Activated CD8-positive, alpha-beta memory T cell treated with anti-CD3 and anti-CD28 coated beads for 36 hours (primary cell): ENCODE measurements at regions not wholly inside any gene's neighbourhood (a gene's known extent, or its start where the extent isn't known, plus 50 kb on each side); places are given as distances from the start of the nearest gene placed in this dataset.

Experiments used
- CTCF ChIA-PET: fragments of 350-600 bp; sonication (Branson Sonifier 250); formaldehyde crosslinking; loops from one replicate; lab custom pipeline; 2021; ENCODE audit warnings: antibody characterized with exemption; lab: Charles Lee
- POLR2A ChIA-PET: fragments of 350-600 bp; sonication (Branson Sonifier 250); formaldehyde crosslinking; loops from one replicate; lab custom pipeline; 2021; ENCODE audit warnings: antibody characterized with exemption; lab: Charles Lee

- ChIA-PET POLR2A (no interaction called here), CTCF (no interaction called here)
Measured at GRCh38 chr22:48894064-48894671, 933.5 kb downstream of the BRD1 start.

- POLR2A ChIA-PET, result no interaction called here
- CTCF ChIA-PET, result no interaction called here
Measured at GRCh38 chr22:48893288-48894063, 934.2 kb downstream of the BRD1 start.

GRCh38 chr22:48892578-48893287 lies 934.9 kb downstream of the BRD1 start:
- ChIA-PET POLR2A (no interaction called here), CTCF (no interaction called here)

- POLR2A ChIA-PET, result no interaction called here
- CTCF ChIA-PET, result no interaction called here
Measured at GRCh38 chr22:48891688-48892577, 935.7 kb downstream of the BRD1 start.

- POLR2A ChIA-PET, result no interaction called here
- CTCF ChIA-PET, result no interaction called here
Measured at GRCh38 chr22:48890693-48891554, 936.7 kb downstream of the BRD1 start.

- CTCF ChIA-PET, result no interaction called here
- POLR2A ChIA-PET, result no interaction called here
Measured at GRCh38 chr22:48889887-48890692, 937.6 kb downstream of the BRD1 start.

GRCh38 chr22:48889209-48889830 lies 938.4 kb downstream of the BRD1 start:
- ChIA-PET CTCF (no interaction called here), POLR2A (no interaction called here)

- POLR2A ChIA-PET, result no interaction called here
- CTCF ChIA-PET, result no interaction called here
Measured at GRCh38 chr22:48888466-48889208, 939.0 kb downstream of the BRD1 start.

GRCh38 chr22:48887394-48888332 lies 940.0 kb downstream of the BRD1 start:
- CTCF ChIA-PET, result no interaction called here

GRCh38 chr22:48886604-48887393 lies 940.9 kb downstream of the BRD1 start:
- POLR2A ChIA-PET, result no interaction called here
- CTCF ChIA-PET, result no interaction called here

More at GRCh38 chr22:48887394-48888332, 940.0 kb downstream of the BRD1 start:
- POLR2A ChIA-PET, result no interaction called here

- CTCF ChIA-PET, result no interaction called here
Measured at GRCh38 chr22:48885919-48886305, 941.8 kb downstream of the BRD1 start.

GRCh38 chr22:48885271-48885918 lies 942.3 kb downstream of the BRD1 start:
- ChIA-PET POLR2A (no interaction called here), CTCF (no interaction called here)

More at GRCh38 chr22:48885919-48886305, 941.8 kb downstream of the BRD1 start:
- POLR2A ChIA-PET, result no interaction called here

GRCh38 chr22:48884786-48885185 lies 942.9 kb downstream of the BRD1 start:
- CTCF ChIA-PET, result no interaction called here
- POLR2A ChIA-PET, result no interaction called here

GRCh38 chr22:48884324-48884723 lies 943.3 kb downstream of the BRD1 start:
- CTCF ChIA-PET, result no interaction called here
- POLR2A ChIA-PET, result no interaction called here
